ENCODE measurements at regions not wholly inside any gene's neighbourhood (a gene's known extent, or its start where the extent isn't known, plus 50 kb on each side); places are given as distances from the start of the nearest gene placed in this dataset.

- no peak for TF ChIP-seq EZH2phosphoT487 (conservative IDR thresholded peaks at IDR 0.05; ENCODE audit: low read length)
- TF ChIP-seq, protein P1, sequence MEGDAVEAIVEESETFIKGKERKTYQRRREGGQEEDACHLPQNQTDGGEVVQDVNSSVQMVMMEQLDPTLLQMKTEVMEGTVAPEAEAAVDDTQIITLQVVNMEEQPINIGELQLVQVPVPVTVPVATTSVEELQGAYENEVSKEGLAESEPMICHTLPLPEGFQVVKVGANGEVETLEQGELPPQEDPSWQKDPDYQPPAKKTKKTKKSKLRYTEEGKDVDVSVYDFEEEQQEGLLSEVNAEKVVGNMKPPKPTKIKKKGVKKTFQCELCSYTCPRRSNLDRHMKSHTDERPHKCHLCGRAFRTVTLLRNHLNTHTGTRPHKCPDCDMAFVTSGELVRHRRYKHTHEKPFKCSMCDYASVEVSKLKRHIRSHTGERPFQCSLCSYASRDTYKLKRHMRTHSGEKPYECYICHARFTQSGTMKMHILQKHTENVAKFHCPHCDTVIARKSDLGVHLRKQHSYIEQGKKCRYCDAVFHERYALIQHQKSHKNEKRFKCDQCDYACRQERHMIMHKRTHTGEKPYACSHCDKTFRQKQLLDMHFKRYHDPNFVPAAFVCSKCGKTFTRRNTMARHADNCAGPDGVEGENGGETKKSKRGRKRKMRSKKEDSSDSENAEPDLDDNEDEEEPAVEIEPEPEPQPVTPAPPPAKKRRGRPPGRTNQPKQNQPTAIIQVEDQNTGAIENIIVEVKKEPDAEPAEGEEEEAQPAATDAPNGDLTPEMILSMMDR (IDR thresholded peaks at IDR 0.05; ENCODE audit: insufficient read depth, low read length, poor library complexity, severe bottlenecking): no peak
- H3K9ac ChIP-seq (ENCODE audit: low read length): no peak overlapping the region
- H3K4me2 ChIP-seq (ENCODE audit: low read depth, low read length, poor library complexity, severe bottlenecking): no peak overlapping the region
- no peaks in the 10 kb centered on the region for H3K9me3 ChIP-seq (ENCODE audit: insufficient read depth, low read length)
- no peak overlapping the region for H3K4me3 ChIP-seq (ENCODE audit: insufficient read depth, low read length, poor library complexity, severe bottlenecking)
- H3K79me2 ChIP-seq (ENCODE audit: insufficient read depth, low read length): no peaks in the 10 kb centered on the region
- H3K27me3 ChIP-seq (ENCODE audit: low read length): no peaks in the 10 kb centered on the region
- no peak overlapping the region for H3K27ac ChIP-seq (ENCODE audit: low read depth, low read length)
- no peak overlapping the region for H2AFZ ChIP-seq (ENCODE audit: low read depth, low read length, severe bottlenecking)
- no peaks in the 10 kb centered on the region for H3F3A ChIP-seq (ENCODE audit: insufficient read depth)
- no peaks in the 10 kb centered on the region for H3K9me2 ChIP-seq (replicated peaks; ENCODE audit: insufficient read depth, low read length)
- H4K20me1 ChIP-seq (ENCODE audit: low read depth, low read length): no peaks in the 10 kb centered on the region
- no peaks in the 10 kb centered on the region for H3K36me3 ChIP-seq (ENCODE audit: low read length)
Measured at GRCh38 chr18:57855551-57855950, 52.4 kb upstream of the ATP8B1 start.

DNA sequence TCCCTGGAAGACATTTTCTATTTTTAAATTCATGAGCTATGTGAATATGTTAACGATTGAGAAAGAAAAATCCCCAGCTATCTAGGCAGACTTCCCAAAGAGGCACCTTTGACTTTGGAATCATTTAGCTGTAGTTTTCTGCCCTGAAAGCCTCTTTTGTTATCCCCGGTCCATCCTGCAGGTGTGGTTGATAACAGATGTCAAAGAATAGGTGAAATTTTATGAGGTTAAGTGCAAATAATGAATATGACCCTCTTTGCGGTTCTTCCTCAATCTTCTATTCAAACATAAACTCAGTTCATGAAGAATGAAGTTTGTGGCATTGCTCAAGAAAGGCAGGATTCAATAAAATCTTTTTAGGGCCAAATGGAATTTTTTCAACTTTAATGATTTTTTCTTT is 51.6 kb upstream of the ATP8B1 start:
- no peak overlapping the region for H2AFZ ChIP-seq (ENCODE audit: low read depth, low read length, severe bottlenecking)
- H3K79me2 ChIP-seq (ENCODE audit: insufficient read depth, low read length): no peaks in the 10 kb centered on the region
- no peaks in the 10 kb centered on the region for H4K20me1 ChIP-seq (ENCODE audit: low read depth, low read length)
- no peaks in the 10 kb centered on the region for H3K9me2 ChIP-seq (replicated peaks; ENCODE audit: insufficient read depth, low read length)
- no peak overlapping the region for H3K4me2 ChIP-seq (ENCODE audit: low read depth, low read length, poor library complexity, severe bottlenecking)
- H3F3A ChIP-seq (ENCODE audit: insufficient read depth): no peaks in the 10 kb centered on the region
- no peak overlapping the region for H3K4me3 ChIP-seq (ENCODE audit: insufficient read depth, low read length, poor library complexity, severe bottlenecking)
- H3K27me3 ChIP-seq (ENCODE audit: low read length): no peaks in the 10 kb centered on the region
- no peaks in the 10 kb centered on the region for H3K36me3 ChIP-seq (ENCODE audit: low read length)
- no peak overlapping the region for H3K27ac ChIP-seq (ENCODE audit: low read depth, low read length)
- H3K9ac ChIP-seq (ENCODE audit: low read length): no peak overlapping the region
- no peaks in the 10 kb centered on the region for H3K9me3 ChIP-seq (ENCODE audit: insufficient read depth, low read length)
- no peak for TF ChIP-seq EZH2phosphoT487 (conservative IDR thresholded peaks at IDR 0.05; ENCODE audit: low read length)
- TF ChIP-seq, protein P1 (IDR thresholded peaks at IDR 0.05; ENCODE audit: insufficient read depth, low read length, poor library complexity, severe bottlenecking): no peak

DNA sequence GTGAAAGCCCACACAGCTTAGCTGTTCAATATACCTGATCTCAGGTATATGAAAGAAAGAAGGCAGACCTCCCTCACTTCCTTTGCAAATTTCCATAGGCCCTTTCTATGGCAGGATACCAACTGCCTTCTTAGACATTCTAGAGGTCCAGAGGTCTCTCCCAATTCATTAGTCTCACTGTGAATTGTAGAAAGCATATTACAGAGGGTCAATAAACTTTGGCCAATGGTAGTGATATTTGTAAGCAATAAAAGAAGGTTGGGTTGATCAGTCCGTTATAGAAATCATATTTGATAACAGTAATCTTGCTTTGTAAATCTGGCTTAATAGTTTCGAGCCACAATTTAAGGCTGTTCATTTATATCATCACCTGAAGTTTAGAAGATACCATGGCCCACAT is 50.7 kb upstream of the ATP8B1 start:
- H3F3A ChIP-seq (ENCODE audit: insufficient read depth): no peaks in the 10 kb centered on the region
- no peaks in the 10 kb centered on the region for H4K20me1 ChIP-seq (ENCODE audit: low read depth, low read length)
- H3K27me3 ChIP-seq (ENCODE audit: low read length): no peaks in the 10 kb centered on the region
- no peak overlapping the region for H3K4me3 ChIP-seq (ENCODE audit: insufficient read depth, low read length, poor library complexity, severe bottlenecking)
- no peaks in the 10 kb centered on the region for H3K79me2 ChIP-seq (ENCODE audit: insufficient read depth, low read length)
- H3K27ac ChIP-seq (ENCODE audit: low read depth, low read length): no peak overlapping the region
- no peak overlapping the region for H3K4me2 ChIP-seq (ENCODE audit: low read depth, low read length, poor library complexity, severe bottlenecking)
- no peaks in the 10 kb centered on the region for H3K9me3 ChIP-seq (ENCODE audit: insufficient read depth, low read length)
- H3K9me2 ChIP-seq (replicated peaks; ENCODE audit: insufficient read depth, low read length): no peaks in the 10 kb centered on the region
- TF ChIP-seq, protein P1 (IDR thresholded peaks at IDR 0.05; ENCODE audit: insufficient read depth, low read length, poor library complexity, severe bottlenecking): no peak
- no peak for TF ChIP-seq EZH2phosphoT487 (conservative IDR thresholded peaks at IDR 0.05; ENCODE audit: low read length)
- H3K36me3 ChIP-seq (ENCODE audit: low read length): no peaks in the 10 kb centered on the region
- no peak overlapping the region for H2AFZ ChIP-seq (ENCODE audit: low read depth, low read length, severe bottlenecking)
- H3K9ac ChIP-seq (ENCODE audit: low read length): no peak overlapping the region
